H9 (cell line): ENCODE measurements at regions not wholly inside any gene's neighbourhood (a gene's known extent, or its start where the extent isn't known, plus 50 kb on each side); places are given as distances from the start of the nearest gene placed in this dataset.

Experiments
- DNase-seq: peaks from one replicate; pipeline ENCODE4 v3.0.0-alpha.2; 2017
- H2AFZ ChIP-seq: one replicate; pipeline ENCODE4 v1.6.1; 2013; ENCODE audit warnings: mild to moderate bottlenecking, low read length, control low read depth, moderate library complexity
- H2AK5ac ChIP-seq: 2 replicates; pipeline ENCODE4 v1.6.1; 2013; ENCODE audit warnings: low read length, control low read depth, mixed read lengths; ENCODE audit not compliant: insufficient read length
- H2BK120ac ChIP-seq: one replicate; pipeline ENCODE4 v1.6.1; 2013; ENCODE audit warnings: low read depth, mild to moderate bottlenecking, low read length, control low read depth, inconsistent platforms; ENCODE audit not compliant: poor library complexity, severe bottlenecking
- H2BK12ac ChIP-seq: 2 replicates; pipeline ENCODE4 v1.6.1; 2013; ENCODE audit warnings: low read length, control low read depth, mixed read lengths, low read depth; ENCODE audit not compliant: insufficient read length
- H2BK15ac ChIP-seq: 2 replicates; pipeline ENCODE4 v1.6.1; 2013; ENCODE audit warnings: low read depth, low read length, control low read depth
- H2BK20ac ChIP-seq: one replicate; pipeline ENCODE4 v1.6.1; 2013; ENCODE audit warnings: low read depth, mild to moderate bottlenecking, low read length, control low read depth, inconsistent platforms; ENCODE audit not compliant: poor library complexity, severe bottlenecking
- H2BK5ac ChIP-seq: 2 replicates; pipeline ENCODE4 v1.6.1; 2013; ENCODE audit warnings: low read length, control low read depth, mixed read lengths; ENCODE audit not compliant: insufficient read length
- H3K14ac ChIP-seq: 2 replicates; pipeline ENCODE4 v1.6.1; 2013; ENCODE audit warnings: low read length, control low read depth; ENCODE audit not compliant: insufficient read depth
- H3K18ac ChIP-seq: 2 replicates; pipeline ENCODE4 v1.6.1; 2013; ENCODE audit warnings: low read depth, mild to moderate bottlenecking, mixed read lengths, low read length, control low read depth; ENCODE audit not compliant: insufficient read length
- H3K23ac ChIP-seq: 2 replicates; pipeline ENCODE4 v1.6.1; 2013; ENCODE audit warnings: low read length, control low read depth, mixed read lengths, low read depth; ENCODE audit not compliant: insufficient read length
- H3K23me2 ChIP-seq: 2 replicates; pipeline ENCODE4 v1.6.1; 2013; ENCODE audit warnings: low read depth, mild to moderate bottlenecking, mixed read lengths, low read length, control low read depth; ENCODE audit not compliant: insufficient read length, poor library complexity, severe bottlenecking
- H3K27ac ChIP-seq: 2 replicates; pipeline ENCODE4 v1.5.1; 2013; ENCODE audit warnings: low read length, control low read depth, mixed read lengths, low read depth; ENCODE audit not compliant: insufficient read length
- H3K27me3 ChIP-seq: 2 replicates; pipeline ENCODE4 v1.6.1; 2013; ENCODE audit warnings: low read length, control low read depth, inconsistent platforms; ENCODE audit not compliant: insufficient read depth
- H3K4ac ChIP-seq: 2 replicates; pipeline ENCODE4 v1.6.1; 2013; ENCODE audit warnings: low read depth, mild to moderate bottlenecking, control low read depth, inconsistent platforms, low read length, moderate library complexity
- H3K4me1 ChIP-seq: 2 replicates; pipeline ENCODE4 v1.6.1; 2013; ENCODE audit warnings: low read length, control low read depth, inconsistent platforms; ENCODE audit not compliant: insufficient read depth
- H3K4me2 ChIP-seq: 2 replicates; pipeline ENCODE4 v1.6.1; 2013; ENCODE audit warnings: low read length, control low read depth, mixed read lengths; ENCODE audit not compliant: insufficient read length, insufficient read depth
- H3K56ac ChIP-seq: 2 replicates; pipeline ENCODE4 v1.6.1; 2013; ENCODE audit warnings: low read depth, mild to moderate bottlenecking, mixed read lengths, low read length, control low read depth; ENCODE audit not compliant: insufficient read length
- H3K79me1 ChIP-seq: 2 replicates; pipeline ENCODE4 v1.6.1; 2013; ENCODE audit warnings: low read depth, mild to moderate bottlenecking, moderate library complexity, low read length, control low read depth, inconsistent platforms; ENCODE audit not compliant: insufficient read depth, poor library complexity, severe bottlenecking
- H3K79me2 ChIP-seq: 2 replicates; pipeline ENCODE4 v1.6.1; 2013; ENCODE audit warnings: low read length, control low read depth, inconsistent platforms; ENCODE audit not compliant: insufficient read depth
- H3K9ac ChIP-seq: 2 replicates; pipeline ENCODE4 v1.6.1; 2013; ENCODE audit warnings: low read length, control low read depth, mixed read lengths; ENCODE audit not compliant: insufficient read length; ENCODE audit errors: extremely low read depth
- H3K9me3 ChIP-seq: one replicate; pipeline ENCODE4 v1.6.1; 2013; ENCODE audit warnings: low read depth, low read length, inconsistent platforms; ENCODE audit not compliant: control insufficient read depth
- H3T11ph ChIP-seq: one replicate; pipeline ENCODE4 v1.6.1; 2013; ENCODE audit warnings: mild to moderate bottlenecking, low read length, control low read depth, inconsistent platforms
- H4K20me1 ChIP-seq: one replicate; pipeline ENCODE4 v1.6.1; 2013; ENCODE audit not compliant: control insufficient read depth, insufficient read length, insufficient read depth
- H4K5ac ChIP-seq: 2 replicates; pipeline ENCODE4 v1.6.1; 2013; ENCODE audit warnings: low read depth, mild to moderate bottlenecking, mixed read lengths, low read length, control low read depth; ENCODE audit not compliant: insufficient read length
- H4K8ac ChIP-seq: replicated peaks from 2 replicates; pipeline ENCODE4 v1.6.1; 2013; ENCODE audit warnings: low read length, control low read depth, mixed read lengths, low read depth; ENCODE audit not compliant: insufficient read length
- H4K91ac ChIP-seq: 2 replicates; pipeline ENCODE4 v1.6.1; 2013; ENCODE audit warnings: low read depth, mild to moderate bottlenecking, moderate library complexity, mixed read lengths, low read length, control low read depth; ENCODE audit not compliant: insufficient read length
- H3K27ac Mint-ChIP-seq, 3 experiments: 2 replicates in 2 of 3; 3 replicates in 1 of 3; pipeline ENCODE4 v1.8.0; 2020 to 2021; ENCODE audit warnings: mixed read lengths in 3 of 3, mild to moderate bottlenecking in 1 of 3, moderate library complexity in 1 of 3
- H3K27me3 Mint-ChIP-seq: 2 replicates; pipeline ENCODE4 v1.8.0; 2021; ENCODE audit warnings: low read depth, mild to moderate bottlenecking, moderate library complexity, mixed read lengths
- H3K36me3 Mint-ChIP-seq, 3 experiments: 2 replicates in 2 of 3; 3 replicates in 1 of 3; pipeline ENCODE4 v1.8.0; 2020 to 2021; ENCODE audit warnings: low read depth in 3 of 3, mixed read lengths in 3 of 3; ENCODE audit not compliant: insufficient read depth in 1 of 3
- H3K4me1 Mint-ChIP-seq, 2 experiments: 2 replicates each; pipeline ENCODE4 v1.8.0; 2020; ENCODE audit warnings: mixed read lengths in 2 of 2
- H3K4me3 Mint-ChIP-seq, 2 experiments: 2 replicates in 1 of 2; 3 replicates in 1 of 2; pipeline ENCODE4 v1.8.0; 2020 to 2021; ENCODE audit warnings: mild to moderate bottlenecking in 2 of 2, mixed read lengths in 2 of 2, moderate library complexity in 1 of 2
- H3K9me3 Mint-ChIP-seq, 2 experiments: 2 replicates in 1 of 2; 3 replicates in 1 of 2; pipeline ENCODE4 v1.8.0; 2020; ENCODE audit warnings: mild to moderate bottlenecking in 2 of 2, mixed read lengths in 2 of 2, moderate library complexity in 1 of 2
- WGBS: extraction: QIAGEN DNeasy Blood & Tissue Kit; methylation state at CpG from one replicate; pipeline ENCODE4 v1.1.7; 2013; ENCODE audit warnings: missing lambda C conversion rate, low lambda C conversion rate, mixed read lengths; ENCODE audit not compliant: insufficient read length; ENCODE audit errors: extremely low coverage; 5-methylcytosine and 5-hydroxymethylcytosine counted together
- TF ChIP-seq, protein P1 (sequence below): fragments of 200-600 bp; sonication (generic); conservative IDR thresholded peaks from 3 replicates; pipeline ENCODE4 v1.8.0; 2021; ENCODE audit warnings: antibody characterized with exemption, mild to moderate bottlenecking

DNA sequence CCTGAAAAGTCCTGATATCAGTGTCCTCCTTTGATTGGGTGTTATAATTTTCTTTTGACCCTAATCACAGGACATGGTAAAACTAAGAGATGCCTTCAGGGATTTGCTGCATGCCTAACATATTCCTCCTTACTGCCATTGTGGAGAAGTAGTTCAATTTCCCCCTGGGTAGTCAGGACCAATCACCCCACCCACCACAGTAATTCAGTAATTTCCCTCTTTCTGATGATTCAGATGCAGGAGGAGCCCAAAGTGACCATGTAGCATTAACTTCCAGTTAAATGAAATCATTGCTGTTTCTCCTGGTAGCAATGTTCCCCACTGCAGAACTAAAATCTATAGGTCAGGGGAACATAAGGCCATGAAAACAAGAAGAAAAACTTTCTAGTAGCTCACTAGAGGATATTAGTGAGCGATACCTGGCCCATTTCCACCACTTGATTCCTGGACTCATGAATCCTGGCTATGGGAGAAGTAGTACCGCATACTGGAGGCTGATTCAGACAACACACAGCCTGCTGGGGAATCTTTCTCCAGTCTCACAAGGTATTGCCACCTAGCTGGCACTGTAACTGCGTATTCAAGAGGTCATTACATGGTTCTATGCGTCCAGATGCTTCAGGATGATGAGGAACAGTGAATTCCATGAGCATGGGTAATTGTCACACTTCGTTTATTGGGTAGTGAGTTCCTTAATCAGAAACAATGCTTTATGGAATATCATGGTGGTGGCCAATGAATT lies 561.2 kb downstream of the HAO1 start:
- Mint-ChIP-seq H3K27me3 (no peaks in the 10 kb centered on the region), H3K4me1 (peaks cover 15 to 19% of the 10 kb centered on the region in 2 experiments), H3K27ac (no peak overlapping the region; a peak in 1 of 7 replicates), H3K9me3 (no peaks in the 10 kb centered on the region; a peak in 1 of 5 replicates), H3K36me3 (no peaks in the 10 kb centered on the region), H3K4me3 (no peak overlapping the region)
- Histone ChIP-seq H3K4me1 (peaks cover 3% of the 10 kb centered on the region; the same call in 1 of the 2 replicates), H3K4ac (no peak overlapping the region), H3K9me3 (no peaks in the 10 kb centered on the region), H2AK5ac (no peak overlapping the region), H3T11ph (no peak overlapping the region), H4K5ac (no peak overlapping the region), H2BK12ac (no peak overlapping the region), H3K14ac (no peak overlapping the region), H3K4me2 (no peak overlapping the region), H3K23ac (no peak overlapping the region), H2BK15ac (no peak overlapping the region), H2BK5ac (no peak overlapping the region), H4K20me1 (no peaks in the 10 kb centered on the region), H3K79me2 (no peaks in the 10 kb centered on the region), H4K91ac (no peak overlapping the region), H3K18ac (no peak overlapping the region), H2BK120ac (no peak overlapping the region), H2AFZ (no peak overlapping the region), H2BK20ac (no peak overlapping the region), H3K79me1 (no peaks in the 10 kb centered on the region), H3K56ac (no peak overlapping the region), H3K9ac (no peak overlapping the region), H3K27ac (no peak overlapping the region), H4K8ac (no peak overlapping the region), H3K23me2 (no peaks in the 10 kb centered on the region), H3K27me3 (no peaks in the 10 kb centered on the region)
- no CpG with 5 or more reads among the region's 5 CpGs for WGBS
- no peak for DNase-seq
- TF ChIP-seq, protein P1, sequence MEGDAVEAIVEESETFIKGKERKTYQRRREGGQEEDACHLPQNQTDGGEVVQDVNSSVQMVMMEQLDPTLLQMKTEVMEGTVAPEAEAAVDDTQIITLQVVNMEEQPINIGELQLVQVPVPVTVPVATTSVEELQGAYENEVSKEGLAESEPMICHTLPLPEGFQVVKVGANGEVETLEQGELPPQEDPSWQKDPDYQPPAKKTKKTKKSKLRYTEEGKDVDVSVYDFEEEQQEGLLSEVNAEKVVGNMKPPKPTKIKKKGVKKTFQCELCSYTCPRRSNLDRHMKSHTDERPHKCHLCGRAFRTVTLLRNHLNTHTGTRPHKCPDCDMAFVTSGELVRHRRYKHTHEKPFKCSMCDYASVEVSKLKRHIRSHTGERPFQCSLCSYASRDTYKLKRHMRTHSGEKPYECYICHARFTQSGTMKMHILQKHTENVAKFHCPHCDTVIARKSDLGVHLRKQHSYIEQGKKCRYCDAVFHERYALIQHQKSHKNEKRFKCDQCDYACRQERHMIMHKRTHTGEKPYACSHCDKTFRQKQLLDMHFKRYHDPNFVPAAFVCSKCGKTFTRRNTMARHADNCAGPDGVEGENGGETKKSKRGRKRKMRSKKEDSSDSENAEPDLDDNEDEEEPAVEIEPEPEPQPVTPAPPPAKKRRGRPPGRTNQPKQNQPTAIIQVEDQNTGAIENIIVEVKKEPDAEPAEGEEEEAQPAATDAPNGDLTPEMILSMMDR, result no peak
